ENCODE measurements at regions not wholly inside any gene's neighbourhood (a gene's known extent, or its start where the extent isn't known, plus 50 kb on each side); places are given as distances from the start of the nearest gene placed in this dataset.
"Not testable (repeated sequence)": the region's sequence is repeated elsewhere in the genome, so short reads cannot be mapped to it uniquely, and the experiment has no call there.

DNA sequence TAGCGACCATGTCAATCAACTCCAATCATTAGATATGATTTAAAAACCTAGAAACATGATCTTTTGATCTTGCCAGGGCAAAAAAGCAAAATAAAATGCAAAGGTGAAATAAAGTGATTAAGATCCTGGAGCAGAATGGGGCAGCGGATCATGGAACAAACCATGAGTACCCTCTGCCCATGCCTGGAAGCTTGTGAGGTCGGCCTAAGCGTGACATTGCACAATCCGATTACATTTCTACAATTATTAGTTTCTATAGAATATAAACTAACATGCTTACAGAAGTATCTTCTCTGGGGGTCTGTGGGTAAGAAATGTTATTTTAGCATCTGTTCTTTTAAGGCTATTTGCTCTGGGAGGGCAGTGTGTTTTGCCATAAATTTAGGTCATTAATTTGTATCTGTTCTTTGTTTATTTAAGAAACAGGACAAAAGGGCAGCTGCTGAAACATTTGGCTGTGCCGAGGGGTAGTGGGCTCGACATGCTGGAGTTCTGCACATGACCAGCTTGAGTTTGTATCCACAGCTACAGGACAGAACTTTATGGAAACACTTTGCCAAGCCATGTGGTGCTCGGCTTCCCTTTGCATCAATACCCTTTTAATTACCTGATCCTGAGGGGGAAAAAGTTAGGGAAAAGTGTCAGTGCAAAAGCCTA is 55.9 kb downstream of the ZBTB18 start:
- no peak for DNase-seq

GRCh38 chr1:244111027-244111426 is 59.9 kb downstream of the ZBTB18 start:
- DNase-seq: no peak

GRCh38 chr1:244112041-244112440 is 61.0 kb downstream of the ZBTB18 start:
- no peak for DNase-seq

GRCh38 chr1:244112636-244113035 is 61.6 kb downstream of the ZBTB18 start:
- no peak for DNase-seq

DNA sequence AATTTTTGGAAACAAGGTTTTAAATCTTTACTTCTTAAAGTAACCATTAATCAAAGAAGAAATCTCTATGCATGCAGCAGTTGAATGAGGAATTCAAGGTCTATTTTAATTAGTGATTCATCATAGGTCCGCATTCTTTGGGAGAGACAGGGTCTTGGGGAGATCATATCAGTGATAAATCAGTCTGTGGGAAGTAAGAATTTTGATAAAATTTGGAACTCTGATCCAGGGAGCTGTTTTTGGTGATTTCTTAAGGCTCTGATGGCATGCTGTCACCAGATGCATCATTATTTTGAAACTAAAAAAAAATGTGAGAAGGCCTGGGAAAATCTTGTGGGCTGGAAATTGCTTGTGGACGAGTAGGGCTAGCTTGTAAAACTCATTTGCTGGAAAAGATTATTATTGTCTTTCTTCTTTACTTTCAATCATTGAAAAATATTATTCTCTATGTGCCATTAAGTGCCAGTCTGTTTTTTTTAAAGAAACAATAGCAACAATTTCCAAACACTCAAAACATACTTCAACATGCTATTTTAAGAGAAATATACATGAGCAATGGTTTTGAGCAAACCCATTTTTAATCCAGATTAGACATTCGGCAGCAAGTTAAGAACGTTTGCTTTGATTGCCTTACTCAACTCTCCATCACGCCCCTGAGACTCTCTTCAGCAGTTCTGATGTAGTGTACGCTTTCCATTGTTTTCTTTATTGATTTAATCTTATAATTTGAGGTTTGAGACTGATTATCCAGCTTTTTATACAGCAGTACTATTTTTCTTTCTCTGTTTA is 62.6 kb downstream of the ZBTB18 start:
- DNase-seq: no peak

GRCh38 chr1:244114892-244115291 is 63.8 kb downstream of the ZBTB18 start:
- no peak for DNase-seq

DNA sequence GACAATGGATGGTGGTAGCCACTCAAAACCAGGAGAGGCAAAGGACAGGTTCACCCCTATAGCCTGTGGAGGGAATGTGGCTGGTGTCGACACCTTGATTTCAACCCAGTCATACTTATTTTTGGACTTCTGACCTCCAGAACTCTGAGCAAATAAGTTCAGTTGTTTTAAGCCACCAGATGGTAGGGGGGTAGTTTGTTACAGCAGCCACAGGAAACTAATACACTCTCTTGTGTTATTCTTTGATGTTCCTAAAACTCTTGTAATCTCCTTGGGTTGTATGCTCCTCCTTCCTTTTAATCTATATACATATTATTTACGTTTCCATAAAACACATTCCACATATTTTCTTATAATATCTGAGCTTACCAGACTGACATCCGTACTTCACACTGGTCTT is 65.9 kb downstream of the ZBTB18 start:
- DNase-seq: no peak

GRCh38 chr1:244118109-244118761 is 67.2 kb downstream of the ZBTB18 start:
- DNase-seq: no peak

DNA sequence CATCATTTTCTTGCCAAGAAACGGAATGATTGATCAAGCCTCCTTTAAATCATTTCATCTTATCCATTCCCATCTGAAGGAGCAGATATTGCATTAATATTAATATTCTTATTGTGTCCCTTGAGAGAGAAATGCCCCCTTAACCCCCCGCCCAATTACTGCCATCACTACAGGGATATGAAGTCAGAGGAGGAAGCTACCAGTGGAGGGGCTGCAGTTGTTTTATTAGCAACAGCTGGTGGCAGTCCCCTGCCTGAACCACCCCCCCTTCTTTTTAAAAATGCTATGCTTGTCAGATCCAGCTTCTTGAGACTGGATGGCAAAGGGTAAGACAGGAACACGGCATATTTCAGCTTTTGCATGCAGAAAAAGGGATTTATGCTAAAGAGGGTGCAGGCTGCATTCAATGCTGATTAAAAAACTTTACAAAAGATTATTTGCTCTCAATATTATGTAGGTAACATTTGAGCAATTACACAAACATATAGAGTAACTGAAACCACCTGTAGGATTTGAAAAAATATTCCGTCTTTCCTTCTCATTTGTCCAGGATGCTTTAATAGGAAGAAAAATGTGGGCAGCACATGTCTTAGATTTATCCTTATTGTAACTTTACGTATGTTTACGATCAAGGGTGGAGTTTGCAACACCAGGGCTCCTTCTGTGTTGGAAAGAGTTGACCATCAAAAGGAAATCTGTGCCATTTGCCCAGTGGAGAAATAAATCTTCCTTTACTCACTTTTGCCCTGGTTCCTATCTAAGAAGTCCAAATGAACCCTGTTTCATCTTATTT is 77.7 kb downstream of the ZBTB18 start:
- DNase-seq: no peak

DNA sequence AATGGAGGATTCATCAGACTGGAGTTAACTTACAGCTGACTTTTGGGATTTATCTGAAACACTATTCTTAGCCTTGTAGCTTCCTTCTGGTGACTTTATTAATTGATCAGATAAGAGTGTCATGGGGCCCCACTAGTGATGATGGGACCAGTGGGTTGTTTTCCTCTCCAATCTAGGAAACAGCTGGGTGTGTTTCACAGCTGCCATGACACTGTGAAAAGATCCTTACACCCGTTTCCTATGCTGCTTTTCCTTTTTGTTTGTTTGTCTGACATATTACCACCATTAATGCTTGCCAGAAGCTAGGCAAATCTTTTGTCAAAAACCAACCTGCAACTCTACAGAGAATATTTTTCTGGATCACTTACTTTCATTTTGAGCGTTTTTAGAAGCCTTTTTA is 86.2 kb downstream of the ZBTB18 start:
- no peak for DNase-seq

DNA sequence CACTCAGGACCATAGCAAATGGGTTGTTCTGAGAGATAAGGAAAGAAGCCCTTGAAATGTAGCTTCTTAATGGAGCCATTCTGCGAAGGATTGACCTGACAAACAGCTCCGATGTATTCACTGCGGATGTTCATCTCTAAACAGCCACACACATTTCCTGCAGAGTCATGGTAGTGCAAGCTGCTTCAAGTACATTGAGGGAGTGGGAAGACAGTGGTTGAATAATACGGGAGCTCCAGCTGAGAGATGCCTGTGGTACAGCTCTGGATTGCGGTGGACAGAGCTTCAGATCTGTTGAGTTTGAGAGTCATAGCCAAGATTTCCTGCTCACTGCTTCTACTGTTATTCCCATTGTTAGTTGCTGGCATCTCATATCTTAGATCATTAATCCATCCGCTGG is 86.6 kb downstream of the ZBTB18 start:
- no peak for DNase-seq

DNA sequence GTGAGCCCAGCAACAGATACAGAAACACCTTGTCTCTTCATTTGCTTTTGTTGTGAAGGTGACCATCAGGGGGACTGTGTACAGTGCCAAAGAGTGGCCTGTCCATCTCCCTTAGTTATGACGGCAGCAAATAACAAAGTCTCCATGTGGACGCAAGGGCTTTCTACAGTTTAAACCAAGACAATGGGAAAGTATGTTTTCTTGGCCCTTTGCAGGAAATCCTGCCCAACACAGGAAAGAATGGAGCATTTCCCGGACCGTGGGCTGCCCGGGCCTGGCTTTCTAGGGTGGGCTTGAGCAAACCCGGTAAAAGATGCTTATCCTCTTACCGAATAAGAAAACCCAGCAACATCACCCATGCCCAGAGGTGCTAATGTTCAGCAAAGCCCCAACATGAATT is 87.3 kb downstream of the ZBTB18 start:
- no peak for DNase-seq

- DNase-seq: no peak
Observed at GRCh38 chr1:244139655-244140054, 88.6 kb downstream of the ZBTB18 start.

DNA sequence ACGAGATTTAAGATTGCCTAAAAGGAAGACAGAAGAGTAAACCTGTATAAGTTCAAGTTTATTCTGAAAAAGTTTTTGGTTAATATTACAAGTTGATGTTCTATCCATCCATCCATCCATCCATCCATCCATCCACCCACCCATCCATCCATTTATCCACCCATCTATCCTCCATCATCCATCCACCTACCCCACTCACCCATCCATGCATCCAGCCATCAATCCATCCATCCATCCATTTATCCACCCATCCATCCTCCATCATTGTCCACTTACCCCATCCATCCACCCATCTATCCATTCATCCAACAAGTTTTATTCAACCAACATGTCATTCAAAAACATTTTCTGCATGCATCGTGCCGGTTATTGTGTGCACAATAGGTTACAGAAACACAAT is 89.3 kb downstream of the ZBTB18 start:
- DNase-seq: no peak

GRCh38 chr1:244144053-244144452 is 93.0 kb downstream of the ZBTB18 start:
- DNase-seq: no peak

DNA sequence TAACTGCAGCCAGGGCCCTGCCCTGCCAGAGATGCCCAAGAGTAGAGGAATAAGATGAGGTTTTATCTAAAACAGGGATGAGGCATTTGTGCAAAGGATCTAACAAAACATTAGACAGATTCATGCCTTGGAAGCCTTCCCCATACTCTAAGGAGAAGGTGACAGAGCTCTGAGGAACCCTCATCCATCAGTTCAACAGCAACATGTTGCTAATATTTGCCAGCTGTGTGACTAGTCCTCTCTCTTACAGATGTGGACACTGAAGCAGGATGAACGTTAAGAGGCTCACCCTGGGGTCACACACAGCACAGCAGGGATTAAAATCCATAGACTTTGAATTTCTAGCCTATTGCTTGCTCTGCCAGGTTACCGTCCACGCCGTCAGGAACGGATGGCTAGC is 99.0 kb downstream of the ZBTB18 start:
- DNase-seq: no peak

DNA sequence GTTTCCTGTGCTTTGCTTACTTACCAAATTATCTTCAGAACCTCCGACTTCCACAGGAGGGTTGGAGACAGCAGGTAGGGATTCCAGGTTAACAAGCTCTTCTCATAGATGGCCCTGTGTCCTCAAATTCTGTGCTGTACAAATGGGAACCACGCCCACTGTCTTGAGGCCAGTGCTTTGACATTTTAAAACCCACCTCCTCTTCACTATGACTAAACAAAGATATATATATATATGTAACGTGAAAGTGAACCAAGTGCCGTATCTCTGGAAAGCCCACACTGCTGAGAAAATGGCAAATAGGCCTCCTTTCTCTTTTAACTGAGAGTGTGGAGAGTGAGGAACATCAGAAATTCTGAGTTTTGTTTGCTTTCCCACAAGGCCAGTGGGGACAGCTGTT is 99.6 kb downstream of the ZBTB18 start:
- no peak for DNase-seq

GRCh38 chr1:244151537-244151936 is 100.5 kb downstream of the ZBTB18 start:
- no peak for DNase-seq

DNA sequence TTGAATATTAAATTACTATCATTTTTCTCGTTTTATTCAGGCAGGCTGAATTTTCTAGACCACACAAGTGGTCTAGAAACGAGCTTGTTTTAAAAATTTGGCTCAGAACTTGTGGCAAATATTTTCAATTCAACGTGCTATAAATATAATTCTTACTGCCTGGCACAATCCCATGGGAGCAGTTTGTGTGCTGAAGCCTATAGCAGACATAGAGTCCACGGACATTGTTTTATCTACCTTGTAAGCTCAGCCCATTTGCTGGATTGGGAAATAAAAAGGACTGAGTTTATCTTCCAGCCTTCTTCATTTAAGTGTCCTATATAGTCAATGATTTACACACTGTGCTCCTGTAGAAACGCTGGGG is 103.4 kb downstream of the ZBTB18 start:
- DNase-seq: no peak

DNA sequence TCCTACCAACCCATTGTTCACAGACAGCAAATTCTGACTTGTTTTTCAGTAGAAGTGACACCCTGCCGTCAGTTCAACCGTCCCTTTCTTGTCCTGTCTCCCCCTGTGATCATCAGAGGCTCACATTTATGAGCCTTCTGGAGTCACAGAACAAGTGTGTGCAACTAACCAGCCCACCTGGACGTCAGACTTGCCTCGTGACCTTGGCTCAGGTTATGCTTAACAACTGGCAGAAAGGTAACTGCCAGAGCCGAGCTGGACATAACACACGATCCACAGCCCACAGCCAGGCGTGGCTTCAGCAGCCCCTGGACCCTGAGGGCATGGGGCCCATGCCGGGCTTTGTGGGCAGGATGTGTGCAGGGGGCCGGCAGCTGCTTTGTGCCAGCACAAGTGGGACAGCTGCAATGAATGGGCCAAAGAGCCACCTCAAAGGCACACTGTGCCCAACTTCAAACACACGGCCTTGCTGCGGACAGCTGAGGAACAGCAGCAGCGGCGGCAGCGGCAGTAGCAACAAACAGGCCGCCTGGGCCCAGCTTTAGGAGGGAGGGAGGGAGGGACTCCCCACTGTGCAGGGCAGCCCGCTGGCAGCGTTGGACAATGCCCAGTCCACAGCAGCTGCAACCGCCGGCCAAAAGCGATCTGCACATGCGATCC is 103.9 kb downstream of the ZBTB18 start:
- DNase-seq: no peak

DNA sequence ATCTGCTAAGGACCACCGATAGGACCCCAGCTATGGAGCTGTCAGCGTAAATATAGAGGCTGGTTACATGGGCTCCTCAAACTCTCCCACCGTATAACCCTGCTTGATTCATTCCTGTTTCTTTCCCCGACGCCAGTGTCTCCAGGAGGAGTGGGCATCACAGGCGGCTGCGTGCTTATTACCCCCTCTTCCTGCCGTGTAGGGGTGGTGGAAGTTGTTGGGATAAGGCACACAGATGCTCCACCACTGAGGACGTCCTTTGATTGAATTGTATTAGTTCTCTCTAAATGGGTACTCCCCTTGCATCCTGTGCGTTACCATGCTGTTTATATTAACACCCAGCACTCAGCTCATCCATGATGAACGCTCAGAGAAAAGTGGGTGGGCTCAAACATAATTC is 104.6 kb downstream of the ZBTB18 start:
- DNase-seq: no peak

GRCh38 chr1:244156617-244157016 is 105.5 kb downstream of the ZBTB18 start:
- not testable (repeated sequence) for DNase-seq

Measured in right lung (tissue), 2 donors.